ENCODE measurements at regions not wholly inside any gene's neighbourhood (a gene's known extent, or its start where the extent isn't known, plus 50 kb on each side); places are given as distances from the start of the nearest gene placed in this dataset.
"Not testable (repeated sequence)": the region's sequence is repeated elsewhere in the genome, so short reads cannot be mapped to it uniquely, and the experiment has no call there.

- DNase-seq: no peak
- in situ Hi-C loops (cut with MboI; ENCODE audit: low pct_unique_long_range_greater_than_20kb, low sequenced_read_pairs): no loop called here
Observed at GRCh38 chr7:156432018-156432417, 208.6 kb upstream of the RNF32 start.

DNA sequence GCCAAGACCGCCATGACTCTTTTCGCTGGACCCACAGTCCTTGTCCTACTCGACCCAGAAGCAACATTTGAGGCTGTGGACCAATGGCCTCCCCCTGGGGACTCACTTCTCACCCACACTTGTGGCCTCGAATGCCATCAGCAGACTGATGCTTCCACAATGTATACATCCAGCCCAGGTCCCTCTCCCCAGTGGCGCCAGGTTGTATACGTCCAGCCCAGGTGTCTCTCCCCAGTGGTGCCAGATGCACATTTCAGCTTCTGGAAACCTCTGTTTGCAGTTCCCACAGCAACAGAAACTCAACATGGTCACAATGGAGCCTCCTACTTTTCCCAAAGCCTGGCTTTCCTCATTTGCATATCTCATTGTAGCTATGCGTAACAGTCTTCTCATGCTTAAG, 210.5 kb upstream of the RNF32 start:
- DNase-seq: no peak
- in situ Hi-C loops (cut with MboI; ENCODE audit: low pct_unique_long_range_greater_than_20kb, low sequenced_read_pairs): no loop called here

DNA sequence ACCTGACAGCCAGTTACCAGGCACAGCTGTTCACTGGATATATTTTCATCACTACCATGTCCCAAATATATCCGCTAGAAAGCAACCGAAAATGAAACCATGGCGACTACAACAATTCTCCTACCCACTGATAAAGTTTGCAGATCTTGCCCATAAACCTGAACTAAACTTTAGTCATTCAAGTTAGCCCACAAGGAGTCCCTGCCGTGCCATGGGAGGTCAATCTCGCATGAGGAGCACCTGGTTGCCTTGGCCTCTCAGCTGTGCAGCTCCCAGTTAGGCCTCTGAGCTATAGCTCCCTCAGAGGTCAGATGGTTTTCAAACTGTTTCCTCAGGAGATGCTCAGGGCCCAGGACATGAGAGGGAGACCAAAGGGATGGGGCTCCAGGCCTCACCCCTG, 211.1 kb upstream of the RNF32 start:
- DNase-seq: no peak
- in situ Hi-C loops (cut with MboI; ENCODE audit: low pct_unique_long_range_greater_than_20kb, low sequenced_read_pairs): no loop called here

- in situ Hi-C loops (cut with MboI; ENCODE audit: low pct_unique_long_range_greater_than_20kb, low sequenced_read_pairs): no loop called here
- no peak for DNase-seq
Observed at GRCh38 chr7:156423876-156424275, 216.7 kb upstream of the RNF32 start.

GRCh38 chr7:156420496-156420895, 220.1 kb upstream of the RNF32 start:
- DNase-seq: no peak
- in situ Hi-C loops (cut with MboI; ENCODE audit: low pct_unique_long_range_greater_than_20kb, low sequenced_read_pairs): no loop called here

GRCh38 chr7:156419782-156420181, 220.8 kb upstream of the RNF32 start:
- in situ Hi-C loops (cut with MboI; ENCODE audit: low pct_unique_long_range_greater_than_20kb, low sequenced_read_pairs): no loop called here

DNA sequence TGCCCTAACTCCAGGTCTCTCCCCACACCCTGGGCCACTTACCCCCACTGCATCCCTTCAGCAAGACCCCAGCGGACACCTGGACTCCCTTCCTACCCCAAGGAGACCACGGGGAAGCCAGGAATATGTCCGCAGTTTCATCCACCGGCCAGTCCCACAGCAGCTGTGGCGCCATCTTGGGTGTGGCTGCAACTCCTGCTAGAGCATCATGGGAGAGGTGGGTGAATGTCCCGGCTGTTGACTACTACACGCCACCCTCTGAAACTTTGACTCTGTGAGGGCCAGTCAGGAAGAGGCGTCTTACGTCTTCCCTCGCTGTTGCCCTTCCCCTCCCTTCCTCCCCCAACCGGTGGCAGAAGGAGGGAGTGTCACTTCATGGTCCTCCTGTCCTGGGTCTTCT, 238.3 kb upstream of the RNF32 start:
- in situ Hi-C loops (cut with MboI; ENCODE audit: low pct_unique_long_range_greater_than_20kb, low sequenced_read_pairs): no loop called here
- DNase-seq: no peak

More at GRCh38 chr7:156419782-156420181, 220.8 kb upstream of the RNF32 start:
- no peak for DNase-seq

GRCh38 chr7:156401617-156402016, 239.0 kb upstream of the RNF32 start:
- DNase-seq: no peak
- in situ Hi-C loops (cut with MboI; ENCODE audit: low pct_unique_long_range_greater_than_20kb, low sequenced_read_pairs): no loop called here

GRCh38 chr7:156400046-156400445, 240.5 kb upstream of the RNF32 start:
- in situ Hi-C loops (cut with MboI; ENCODE audit: low pct_unique_long_range_greater_than_20kb, low sequenced_read_pairs): no loop called here
- DNase-seq: no peak

DNA sequence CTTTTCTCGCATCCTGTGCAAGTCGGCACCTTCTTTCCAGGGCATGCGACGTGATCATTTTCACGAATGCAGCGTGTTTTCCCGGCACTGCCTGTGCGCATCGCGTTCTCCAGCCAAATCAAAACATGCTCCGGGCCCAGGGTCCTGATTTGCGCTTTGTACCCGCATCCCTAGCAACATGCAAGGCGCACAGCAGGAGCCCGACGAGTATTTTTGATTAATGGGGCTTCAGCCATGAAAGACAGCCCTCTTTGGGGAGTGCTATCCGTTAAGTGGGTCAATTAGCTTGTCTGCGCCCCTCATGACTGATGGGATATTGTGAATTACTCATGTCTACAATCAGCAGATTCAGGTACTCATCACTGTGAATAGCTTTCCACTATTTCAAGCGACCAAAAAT, 243.3 kb upstream of the RNF32 start:
- no peak for DNase-seq
- in situ Hi-C loops (cut with MboI; ENCODE audit: low pct_unique_long_range_greater_than_20kb, low sequenced_read_pairs): no loop called here

DNA sequence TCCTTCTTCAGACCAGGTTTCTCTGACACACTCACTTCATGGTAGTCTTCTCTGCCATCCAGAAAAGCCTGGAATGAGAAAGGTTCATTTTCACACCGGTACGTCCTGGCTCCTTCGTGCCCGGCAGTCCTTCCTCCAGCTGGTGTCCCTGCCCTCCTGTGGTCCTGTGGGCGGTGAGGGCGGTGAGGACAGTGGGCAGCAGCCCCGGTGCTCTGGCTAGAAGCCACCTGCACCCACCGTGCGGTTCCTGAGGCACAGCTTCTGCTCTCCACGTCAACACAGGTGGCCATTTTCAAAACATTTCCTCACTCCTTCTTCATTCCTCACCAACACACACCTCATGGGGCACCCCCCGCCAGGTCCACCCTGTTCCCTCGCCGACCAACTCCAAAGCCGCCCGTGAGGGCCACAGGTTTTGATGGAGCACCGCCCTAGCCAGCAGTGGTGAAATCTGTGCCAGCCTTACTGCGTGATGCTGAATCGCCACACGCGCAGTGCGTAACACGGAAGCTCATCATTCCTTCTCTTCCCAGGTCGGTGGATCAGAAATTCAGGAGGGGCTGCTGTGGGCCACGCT, 251.4 kb upstream of the RNF32 start:
- DNase-seq: no peak
- in situ Hi-C loops (cut with MboI; ENCODE audit: low pct_unique_long_range_greater_than_20kb, low sequenced_read_pairs): no loop called here

GRCh38 chr7:156386097-156386496, 254.5 kb upstream of the RNF32 start:
- in situ Hi-C loops (cut with MboI; ENCODE audit: low pct_unique_long_range_greater_than_20kb, low sequenced_read_pairs): no loop called here
- DNase-seq: no peak

- DNase-seq: no peak
- in situ Hi-C loops (cut with MboI; ENCODE audit: low pct_unique_long_range_greater_than_20kb, low sequenced_read_pairs): no loop called here
Observed at GRCh38 chr7:156384706-156385105, 255.9 kb upstream of the RNF32 start.

DNA sequence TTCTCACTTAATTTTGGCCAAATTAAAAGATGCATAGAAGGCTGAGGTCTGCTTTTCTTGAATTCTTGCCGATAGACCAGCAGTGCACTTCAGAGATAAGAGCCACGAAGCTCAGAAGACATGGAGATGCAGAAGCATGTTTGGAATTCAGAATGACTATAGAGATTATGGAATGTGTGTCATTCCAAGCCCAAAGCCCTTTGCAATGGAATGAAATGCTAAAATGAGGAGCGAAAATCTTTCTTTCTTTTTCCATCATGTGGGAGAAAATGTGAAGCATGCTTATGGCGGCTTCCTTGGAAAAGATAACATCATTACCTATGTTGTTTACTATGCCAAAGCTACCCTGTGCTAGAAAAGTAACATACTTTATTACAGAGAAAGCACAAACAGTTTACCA, 257.0 kb upstream of the RNF32 start:
- no peak for DNase-seq
- in situ Hi-C loops (cut with MboI; ENCODE audit: low pct_unique_long_range_greater_than_20kb, low sequenced_read_pairs): no loop called here

DNA sequence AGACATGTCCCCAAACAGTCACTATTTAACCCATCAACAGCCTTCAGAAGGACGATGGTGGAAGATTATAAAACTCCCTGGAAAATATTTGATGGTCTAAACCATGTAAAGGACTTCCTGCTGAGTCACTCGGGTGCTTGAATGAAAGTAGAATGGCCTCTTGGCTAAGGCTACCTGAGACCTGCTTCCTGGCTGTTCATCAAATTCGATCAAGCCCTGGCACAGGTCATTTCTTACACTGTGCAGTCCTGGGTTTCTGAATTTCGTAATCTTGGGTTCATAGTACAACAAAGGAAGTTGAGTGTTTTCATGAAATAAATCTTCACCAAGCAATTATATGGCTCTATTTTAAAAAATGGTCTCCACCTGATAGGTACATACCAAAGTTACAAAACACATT, 260.3 kb upstream of the RNF32 start:
- in situ Hi-C loops (cut with MboI; ENCODE audit: low pct_unique_long_range_greater_than_20kb, low sequenced_read_pairs): no loop called here
- no peak for DNase-seq

GRCh38 chr7:156379324-156380070, 261.1 kb upstream of the RNF32 start:
- in situ Hi-C loops (cut with MboI; ENCODE audit: low pct_unique_long_range_greater_than_20kb, low sequenced_read_pairs): no loop called here
- DNase-seq: no peak

- DNase-seq: no peak
- in situ Hi-C loops (cut with MboI; ENCODE audit: low pct_unique_long_range_greater_than_20kb, low sequenced_read_pairs): no loop called here
Observed at GRCh38 chr7:156378806-156379205, 261.8 kb upstream of the RNF32 start.

GRCh38 chr7:156376317-156376716, 264.3 kb upstream of the RNF32 start:
- DNase-seq: no peak
- in situ Hi-C loops (cut with MboI; ENCODE audit: low pct_unique_long_range_greater_than_20kb, low sequenced_read_pairs): no loop called here

DNA sequence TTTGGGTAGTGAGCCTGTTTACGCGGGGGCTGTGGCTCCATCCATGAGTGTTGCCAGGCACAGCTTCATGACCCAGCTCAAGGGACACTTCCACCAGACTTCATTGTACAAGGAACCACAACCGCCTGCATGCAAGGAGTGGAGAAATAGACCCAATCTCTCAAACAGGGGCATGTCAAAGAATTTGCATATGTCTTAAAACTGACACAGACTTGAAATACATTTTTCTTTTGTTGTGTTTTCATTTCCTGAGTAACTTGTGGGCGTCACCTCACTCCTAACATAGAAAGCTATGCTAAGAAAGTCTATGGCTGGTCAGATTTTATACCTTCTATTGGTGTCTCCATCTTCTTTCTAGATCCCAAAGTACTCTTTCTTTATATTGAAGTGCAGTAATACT, 266.2 kb upstream of the RNF32 start:
- in situ Hi-C loops (cut with MboI; ENCODE audit: low pct_unique_long_range_greater_than_20kb, low sequenced_read_pairs): no loop called here
- no peak for DNase-seq

DNA sequence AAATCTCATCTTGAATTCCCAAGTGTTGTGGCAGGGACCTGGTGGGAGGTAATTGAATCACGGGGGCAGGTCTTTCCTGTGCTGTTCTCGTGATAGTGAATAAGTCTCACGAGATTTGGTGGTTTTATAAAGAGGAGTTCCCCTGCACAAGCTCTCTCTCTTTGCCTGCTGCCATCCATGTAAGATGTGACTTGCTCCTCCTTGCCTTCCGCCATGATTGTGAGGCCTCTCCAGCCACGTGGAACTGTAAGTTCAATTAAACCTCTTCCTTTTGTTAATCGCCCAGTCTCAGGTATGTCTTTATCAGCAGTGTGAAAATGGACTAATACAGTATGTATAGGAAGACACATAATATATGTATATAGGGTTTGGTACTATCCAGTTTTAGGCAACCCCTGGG, 270.6 kb upstream of the RNF32 start:
- in situ Hi-C loops (cut with MboI; ENCODE audit: low pct_unique_long_range_greater_than_20kb, low sequenced_read_pairs): not testable (repeated sequence)

More for the DNA sequence above, 270.6 kb upstream of the RNF32 start:
- DNase-seq: not testable (repeated sequence)

Measured in KBM-7 (cell line).